Mammary epithelial cell (primary cell): ENCODE measurements at regions not wholly inside any gene's neighbourhood (a gene's known extent, or its start where the extent isn't known, plus 50 kb on each side); places are given as distances from the start of the nearest gene placed in this dataset.

ENCODE experiments used
- EZH2 ChIP-seq: IDR thresholded peaks from 2 replicates; pipeline ENCODE4 v1.6.1; 2012; ENCODE audit warnings: low read length, inconsistent platforms, borderline replicate concordance
- TF ChIP-seq, protein P1 (sequence below), 2 donors: IDR thresholded peaks in 1 of 2; conservative IDR thresholded peaks in 1 of 2; 2 replicates each; pipeline ENCODE4 v1.5.1; 2011 to 2012; ENCODE audit warnings: inconsistent platforms in 2 of 2, low read length in 2 of 2, mild to moderate bottlenecking in 2 of 2, control low read depth in 1 of 2, low read depth in 1 of 2; ENCODE audit not compliant: insufficient read depth in 1 of 2; ENCODE audit errors: extremely low read depth in 1 of 2

DNA sequence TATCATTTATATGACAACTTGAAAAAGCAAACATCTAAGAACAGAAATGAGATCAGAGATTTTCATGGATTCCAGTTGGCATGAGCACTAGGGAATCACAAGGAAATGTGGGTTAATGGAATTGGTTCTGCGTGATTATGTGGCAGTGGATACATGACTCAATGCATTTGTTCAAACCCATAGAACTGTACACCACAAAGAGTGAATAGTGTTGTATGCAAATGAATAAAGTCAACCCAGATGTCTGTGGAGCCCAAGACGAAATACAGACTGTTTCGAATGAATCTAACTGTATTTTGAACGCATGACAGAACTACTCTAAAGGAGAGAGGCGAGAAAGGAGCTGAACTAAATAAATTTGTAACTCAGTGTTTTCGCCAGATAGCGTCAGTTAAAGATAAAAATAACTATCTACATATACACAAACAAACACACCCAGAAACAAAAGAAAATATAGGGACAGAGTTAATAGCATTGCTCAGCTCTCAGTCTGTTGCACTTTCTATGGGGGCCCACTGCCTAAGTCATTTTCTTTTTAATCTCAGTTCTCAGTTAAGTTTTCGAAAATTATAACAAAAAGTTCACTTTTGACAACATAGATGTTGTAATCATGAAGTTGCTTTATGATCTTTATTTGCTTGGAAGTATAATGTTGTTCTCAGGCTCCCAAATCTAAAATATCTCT is 636.7 kb upstream of the SEMA3D start:
- TF ChIP-seq, protein P1, sequence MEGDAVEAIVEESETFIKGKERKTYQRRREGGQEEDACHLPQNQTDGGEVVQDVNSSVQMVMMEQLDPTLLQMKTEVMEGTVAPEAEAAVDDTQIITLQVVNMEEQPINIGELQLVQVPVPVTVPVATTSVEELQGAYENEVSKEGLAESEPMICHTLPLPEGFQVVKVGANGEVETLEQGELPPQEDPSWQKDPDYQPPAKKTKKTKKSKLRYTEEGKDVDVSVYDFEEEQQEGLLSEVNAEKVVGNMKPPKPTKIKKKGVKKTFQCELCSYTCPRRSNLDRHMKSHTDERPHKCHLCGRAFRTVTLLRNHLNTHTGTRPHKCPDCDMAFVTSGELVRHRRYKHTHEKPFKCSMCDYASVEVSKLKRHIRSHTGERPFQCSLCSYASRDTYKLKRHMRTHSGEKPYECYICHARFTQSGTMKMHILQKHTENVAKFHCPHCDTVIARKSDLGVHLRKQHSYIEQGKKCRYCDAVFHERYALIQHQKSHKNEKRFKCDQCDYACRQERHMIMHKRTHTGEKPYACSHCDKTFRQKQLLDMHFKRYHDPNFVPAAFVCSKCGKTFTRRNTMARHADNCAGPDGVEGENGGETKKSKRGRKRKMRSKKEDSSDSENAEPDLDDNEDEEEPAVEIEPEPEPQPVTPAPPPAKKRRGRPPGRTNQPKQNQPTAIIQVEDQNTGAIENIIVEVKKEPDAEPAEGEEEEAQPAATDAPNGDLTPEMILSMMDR (conservative IDR thresholded peaks at IDR 0.05 in 1 of 2, IDR thresholded peaks at IDR 0.05 in 1 of 2; ENCODE audit: extremely low read depth in 1 of 2, insufficient read depth in 1 of 2, low read depth in 1 of 2, low read length in 2 of 2) = no peak
- no peak for TF ChIP-seq EZH2
